ENCODE measurements at regions not wholly inside any gene's neighbourhood (a gene's known extent, or its start where the extent isn't known, plus 50 kb on each side); places are given as distances from the start of the nearest gene placed in this dataset.

DNA sequence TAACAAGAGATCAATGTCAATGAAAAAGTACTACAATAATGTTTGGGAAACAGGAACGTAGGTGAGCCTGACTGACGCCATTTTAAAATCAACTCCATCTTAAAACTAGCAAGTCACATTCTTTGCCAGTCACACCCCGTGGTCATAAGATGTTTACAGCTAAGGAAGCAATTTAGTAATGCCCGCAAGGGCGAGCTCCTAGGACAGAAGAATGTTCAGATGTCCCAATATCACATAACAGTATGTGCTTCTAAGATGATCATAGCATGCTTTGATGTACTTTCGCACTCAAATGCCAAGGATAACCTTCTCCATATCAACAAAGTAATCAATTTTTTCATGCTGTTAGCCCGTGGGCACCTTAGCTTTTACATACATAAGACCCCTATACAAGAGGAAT lies 113.8 kb upstream of the EGFR start:
- 88 to 91% (median 88%) methylated on average over 7 of the region's 7 CpGs for WGBS, 3 donors
- Histone ChIP-seq H3K36me3 (no peaks in the 10 kb centered on the region), H3K4me3 (no peak overlapping the region), H3K27ac (no peak overlapping the region), H3K9me3 (no peaks in the 10 kb centered on the region), H3K4me1 (ENCODE audit: insufficient read depth) (no peaks in the 10 kb centered on the region), H3K27me3 (no peaks in the 10 kb centered on the region)
- TF ChIP-seq EP300 (IDR thresholded peaks at IDR 0.05), result no peak
- no peak for DNase-seq
- intact Hi-C loops (cut with DNase I), result no loop called here

DNA sequence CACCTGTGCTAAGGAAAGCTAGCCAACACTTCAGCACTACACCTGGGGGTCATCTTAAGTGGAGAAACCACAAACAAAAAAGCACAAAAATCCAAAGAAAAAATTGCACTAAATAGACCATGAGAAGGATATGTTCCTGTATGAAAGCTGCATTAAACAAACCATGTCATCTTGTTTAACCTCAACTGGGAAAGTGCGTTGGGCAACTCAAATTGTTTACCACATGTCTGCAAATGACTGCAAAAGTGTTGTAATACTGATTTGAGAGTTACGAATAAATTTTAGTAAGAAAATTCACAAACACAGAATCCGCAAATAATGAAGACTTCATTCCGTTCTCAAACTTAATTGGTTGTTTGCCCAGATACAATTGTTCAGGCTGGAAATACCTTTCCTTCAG lies 111.9 kb upstream of the EGFR start:
- DNase-seq, result no peak
- Histone ChIP-seq H3K36me3 (no peaks in the 10 kb centered on the region), H3K27ac (no peak overlapping the region), H3K4me3 (no peak overlapping the region), H3K27me3 (no peaks in the 10 kb centered on the region), H3K9me3 (no peaks in the 10 kb centered on the region), H3K4me1 (ENCODE audit: insufficient read depth) (no peaks in the 10 kb centered on the region)
- intact Hi-C loops (cut with DNase I), result no loop called here
- WGBS, 3 donors, result 87 to 95% (median 94%) methylated on average over 4 of the region's 4 CpGs
- TF ChIP-seq POLR2A (IDR thresholded peaks at IDR 0.05), result no peak
- no peak for TF ChIP-seq CTCF (IDR thresholded peaks at IDR 0.05)
- no peak for TF ChIP-seq EP300 (IDR thresholded peaks at IDR 0.05)

DNA sequence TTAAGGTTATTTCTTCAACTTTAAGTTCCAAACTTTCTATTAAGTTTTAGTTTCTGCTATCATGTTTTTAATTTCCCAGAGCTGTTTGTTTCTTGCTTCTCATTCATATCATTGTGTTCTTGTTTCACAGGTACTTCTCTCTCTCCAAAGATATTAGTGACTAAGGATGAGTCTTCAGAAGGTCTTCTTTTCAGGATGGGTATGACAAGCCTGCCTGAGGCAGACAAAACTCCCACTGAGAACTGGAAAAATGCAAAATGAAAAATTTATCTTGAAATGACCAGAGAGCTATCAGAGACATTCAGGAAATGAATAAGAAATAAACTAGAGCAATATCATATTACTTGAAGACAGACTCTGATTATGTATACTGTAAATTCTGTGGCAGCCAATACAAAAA lies 110.8 kb upstream of the EGFR start:
- no peak overlapping the region for H3K4me3 ChIP-seq
- TF ChIP-seq EP300 (IDR thresholded peaks at IDR 0.05), result no peak
- no peak for TF ChIP-seq CTCF (IDR thresholded peaks at IDR 0.05)
- no peak for TF ChIP-seq POLR2A (IDR thresholded peaks at IDR 0.05)
- DNase-seq, result no peak
- intact Hi-C loops (cut with DNase I), result no loop called here
- H3K27me3 ChIP-seq, result no peaks in the 10 kb centered on the region
- no peaks in the 10 kb centered on the region for H3K36me3 ChIP-seq
- no peak overlapping the region for H3K27ac ChIP-seq
- H3K9me3 ChIP-seq, result no peaks in the 10 kb centered on the region
- H3K4me1 ChIP-seq (ENCODE audit: insufficient read depth), result no peaks in the 10 kb centered on the region

GRCh38 chr7:54908760-54909438 lies 109.9 kb upstream of the EGFR start:
- no peak overlapping the region for H3K27ac ChIP-seq
- no peaks in the 10 kb centered on the region for H3K36me3 ChIP-seq
- no peak overlapping the region for H3K4me3 ChIP-seq
- no peaks in the 10 kb centered on the region for H3K9me3 ChIP-seq
- H3K27me3 ChIP-seq, result no peaks in the 10 kb centered on the region
- H3K4me1 ChIP-seq (ENCODE audit: insufficient read depth), result no peaks in the 10 kb centered on the region
- intact Hi-C loops (cut with DNase I), result no loop called here
- DNase-seq, result no peak
- TF ChIP-seq POLR2A (IDR thresholded peaks at IDR 0.05), result no peak
- no peak for TF ChIP-seq CTCF (IDR thresholded peaks at IDR 0.05)
- TF ChIP-seq EP300 (IDR thresholded peaks at IDR 0.05), result no peak
- WGBS, 3 donors, result 93 to 96% (median 96%) methylated on average over 2 of the region's 2 CpGs

DNA sequence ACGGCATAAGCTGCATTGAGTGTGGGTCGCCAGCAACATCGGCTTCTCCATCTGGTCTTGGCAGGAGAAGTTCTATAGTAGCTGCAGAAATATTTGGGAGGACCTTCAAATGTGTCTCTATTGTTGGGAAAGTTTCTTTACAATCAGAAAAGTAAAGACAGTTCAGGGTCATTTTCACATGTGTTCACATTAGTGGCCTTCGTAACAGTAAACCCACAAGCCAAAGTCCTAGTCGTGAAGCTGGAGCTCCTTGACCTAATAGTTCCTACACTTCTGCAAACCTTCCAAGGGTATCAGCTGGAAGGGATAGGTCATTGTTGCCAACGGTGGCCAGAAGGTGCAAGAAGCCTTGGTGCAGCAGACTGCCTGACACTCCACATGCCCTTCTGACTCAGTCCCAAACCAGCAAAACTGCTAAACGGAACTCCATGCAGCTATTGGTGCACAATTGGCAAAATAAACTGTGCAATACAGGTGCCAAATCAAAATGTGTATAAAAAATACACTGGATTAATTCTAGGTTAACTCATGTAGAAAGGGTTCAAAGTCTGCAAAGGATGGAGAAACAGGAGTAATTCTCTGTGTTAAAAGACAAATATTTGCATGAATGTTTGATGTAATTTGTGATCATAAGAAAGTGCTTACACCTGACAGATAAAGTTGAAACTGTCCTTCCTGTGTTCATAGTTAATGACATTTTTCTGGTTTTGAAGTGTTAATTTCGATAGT lies 102.8 kb upstream of the EGFR start:
- no peak for DNase-seq
- Histone ChIP-seq H3K4me3 (no peak overlapping the region), H3K27ac (no peak overlapping the region), H3K27me3 (no peaks in the 10 kb centered on the region), H3K9me3 (no peaks in the 10 kb centered on the region), H3K4me1 (ENCODE audit: insufficient read depth) (no peaks in the 10 kb centered on the region), H3K36me3 (no peaks in the 10 kb centered on the region)
- TF ChIP-seq POLR2A (IDR thresholded peaks at IDR 0.05) (no peak), EP300 (IDR thresholded peaks at IDR 0.05) (no peak), CTCF (IDR thresholded peaks at IDR 0.05) (no peak)
- 82 to 84% (median 84%) methylated on average over 8 of the region's 8 CpGs for WGBS, 3 donors
- intact Hi-C loops (cut with DNase I), result no loop called here
